Suppressor macrophage treated with lipopolysaccharide for 1 hour (primary cell): ENCODE measurements at regions not wholly inside any gene's neighbourhood (a gene's known extent, or its start where the extent isn't known, plus 50 kb on each side); places are given as distances from the start of the nearest gene placed in this dataset.

ENCODE experiments used
- DNase-seq, 3 donors: peaks; one replicate each; pipeline ENCODE4 v3.0.0-alpha.2; 2020 to 2022

- no peak for DNase-seq
Observed at GRCh38 chr11:23041001-23041503, 180.8 kb upstream of the CCDC179 start.

DNA sequence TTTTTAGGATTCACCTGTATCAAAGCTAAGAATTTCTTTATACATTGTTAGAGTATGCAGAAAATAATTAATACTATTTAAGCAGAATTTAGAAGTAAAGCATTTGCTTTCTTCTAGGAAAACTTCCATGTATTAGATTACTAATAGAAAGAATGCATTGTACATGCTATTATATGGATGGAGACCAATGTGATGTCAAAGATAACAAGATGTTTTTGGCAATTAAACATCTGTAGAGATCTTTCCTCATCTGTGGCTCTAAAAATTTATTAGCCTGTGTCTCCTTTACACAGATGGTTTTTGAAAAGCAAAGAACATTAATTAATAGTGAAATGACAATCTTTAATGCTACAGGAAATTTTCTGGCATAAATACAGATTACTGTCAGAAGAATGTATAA, 198.4 kb upstream of the CCDC179 start:
- no peak for DNase-seq

DNA sequence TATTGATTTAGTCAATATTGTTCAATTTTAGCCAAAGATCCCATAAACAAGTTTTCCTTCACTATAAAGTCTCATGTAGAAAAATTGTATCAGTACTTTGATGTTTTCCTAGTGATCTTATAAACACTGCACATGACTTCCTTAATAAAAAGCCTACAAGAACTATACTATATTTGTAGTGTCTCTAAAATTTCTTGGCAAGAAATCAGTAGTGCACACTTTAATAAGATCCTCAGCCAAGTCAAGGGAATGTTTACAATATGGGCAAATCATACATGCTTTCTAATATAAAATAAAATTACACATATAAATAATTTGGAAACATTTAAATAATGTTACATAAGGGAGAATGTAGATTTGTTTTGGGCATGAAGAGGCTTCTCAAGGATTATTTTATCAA, 203.0 kb upstream of the CCDC179 start:
- no peak for DNase-seq

GRCh38 chr11:23078289-23078971, 218.2 kb upstream of the CCDC179 start:
- DNase-seq: no peak

DNA sequence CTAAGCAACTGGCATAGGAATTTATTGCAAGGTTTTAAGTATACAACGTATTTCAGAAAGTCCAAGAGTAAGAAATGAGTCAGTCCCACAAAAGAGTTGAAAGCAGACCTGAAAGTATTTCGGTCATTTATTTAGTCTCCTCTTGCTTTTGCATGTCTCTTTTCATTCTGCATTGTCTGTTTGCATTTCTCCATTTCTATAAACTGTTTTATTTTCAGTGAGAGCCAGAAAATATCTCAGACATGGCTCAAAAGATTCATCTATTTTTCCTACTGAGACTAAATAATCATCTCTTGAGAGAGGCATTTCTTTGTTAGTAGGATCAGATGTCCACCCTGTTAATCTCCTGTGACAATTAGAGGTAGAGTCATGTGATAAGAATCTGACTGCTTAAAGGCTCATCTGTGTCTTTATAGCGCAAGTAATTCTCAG, 219.1 kb upstream of the CCDC179 start:
- no peak for DNase-seq

- no peak for DNase-seq
Observed at GRCh38 chr11:23087407-23087806, 227.1 kb upstream of the CCDC179 start.

GRCh38 chr11:23090659-23091058, 230.4 kb upstream of the CCDC179 start:
- no peak for DNase-seq

DNA sequence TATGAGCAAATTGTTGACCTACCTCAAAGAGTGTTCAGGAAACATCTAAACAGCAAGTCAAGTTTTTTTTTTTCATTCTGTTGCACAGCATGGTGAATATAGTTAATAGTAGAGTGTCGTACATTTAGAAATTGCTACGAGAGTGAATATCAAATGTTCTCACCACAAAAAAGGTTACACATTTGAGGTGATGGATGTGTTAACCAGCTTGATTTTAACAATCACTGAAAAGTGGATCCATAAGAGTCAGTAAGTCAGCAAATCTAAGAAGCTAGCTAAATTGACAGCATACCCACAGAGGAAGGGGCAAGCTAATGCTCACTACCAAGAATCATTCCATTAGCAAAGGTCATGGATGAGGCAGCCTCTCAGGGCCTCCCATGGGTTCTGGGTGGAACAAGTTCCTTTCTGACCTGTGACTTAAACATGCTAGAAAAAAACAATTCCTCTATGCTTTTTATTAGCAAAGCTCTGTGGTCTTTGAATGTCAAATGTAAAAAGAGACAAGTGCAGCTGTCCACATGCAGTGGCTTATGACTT, 235.4 kb upstream of the CCDC179 start:
- no peak for DNase-seq

DNA sequence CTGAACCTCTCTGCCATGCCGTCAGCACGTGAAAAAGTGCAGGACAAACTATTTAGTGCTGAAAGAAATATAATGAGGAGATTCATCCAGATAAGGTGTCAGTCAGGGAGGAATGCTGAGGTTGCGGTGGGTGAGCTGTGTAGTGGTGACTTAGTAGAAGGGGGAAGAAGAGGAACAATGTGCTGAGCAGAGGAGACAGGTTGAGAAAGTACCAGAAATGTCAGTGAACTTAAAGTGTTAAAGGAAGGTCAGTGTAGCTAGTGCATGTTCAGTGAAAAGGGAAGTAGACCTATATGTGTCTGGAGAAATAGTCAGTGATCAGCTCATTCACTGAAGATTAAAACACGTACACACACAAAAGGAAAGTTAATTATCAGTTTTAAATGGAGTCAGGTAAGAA, 237.6 kb upstream of the CCDC179 start:
- no peak for DNase-seq

- DNase-seq: no peak
Observed at GRCh38 chr11:23099256-23099655, 239.0 kb upstream of the CCDC179 start.

DNA sequence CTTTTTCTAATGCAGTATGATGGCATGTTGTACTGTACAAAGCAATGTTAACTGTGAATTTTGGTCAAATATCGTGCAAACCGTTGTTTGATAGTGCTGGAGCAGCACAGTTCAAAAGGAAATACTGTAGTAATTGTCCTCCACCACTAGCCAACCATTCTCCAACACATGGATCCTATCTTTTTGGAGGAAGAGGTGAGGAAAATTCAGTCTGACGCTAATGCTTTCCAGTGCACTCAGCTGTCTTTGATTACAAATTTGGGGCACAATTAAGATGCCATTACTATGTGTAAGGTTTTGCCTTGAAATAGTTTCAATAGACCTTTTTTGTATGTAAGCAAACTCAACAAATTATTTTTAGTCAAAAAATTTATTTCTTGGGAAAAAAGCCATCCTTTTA, 240.5 kb upstream of the CCDC179 start:
- DNase-seq: no peak

DNA sequence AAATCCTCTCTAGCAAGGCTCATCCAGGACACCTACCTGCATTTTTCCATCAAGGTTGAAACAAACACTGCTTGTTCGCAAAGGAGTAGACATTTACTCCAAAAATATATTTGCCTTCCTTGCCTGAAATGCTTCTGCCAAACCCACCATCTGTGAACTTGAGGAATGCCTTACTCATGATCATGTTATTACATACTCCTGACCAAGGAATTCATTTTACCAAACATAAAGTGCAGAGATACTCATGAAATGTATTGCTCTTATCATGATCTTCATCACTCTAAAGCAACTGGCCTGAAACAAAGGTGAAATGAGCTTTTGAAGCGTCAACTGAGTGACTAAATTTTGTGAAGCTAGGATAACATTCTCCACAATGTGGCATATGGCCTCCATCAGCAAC, 243.1 kb upstream of the CCDC179 start:
- DNase-seq: no peak

- DNase-seq: no peak
Observed at GRCh38 chr11:23111527-23111926, 251.3 kb upstream of the CCDC179 start.

GRCh38 chr11:23112390-23112789, 252.1 kb upstream of the CCDC179 start:
- no peak for DNase-seq

- DNase-seq: peak in 2 of 3 donors; percentile 8 to 11
Observed at GRCh38 chr11:23112987-23113886, 253.0 kb upstream of the CCDC179 start.

DNA sequence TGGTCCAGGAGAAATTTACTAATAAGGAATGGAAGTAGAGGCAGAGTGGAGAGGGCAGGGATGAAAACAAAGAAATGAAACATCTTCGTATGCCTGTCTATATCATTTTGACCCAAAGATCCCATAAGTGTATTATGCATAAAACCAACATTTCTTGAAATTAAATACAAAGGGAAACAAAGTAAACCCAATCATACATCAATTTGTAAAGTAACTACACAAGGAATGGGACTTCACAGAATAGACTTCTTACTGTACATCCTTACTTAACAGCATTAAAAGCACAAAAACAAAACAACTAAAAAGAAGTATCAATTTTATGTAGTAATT, 253.6 kb upstream of the CCDC179 start:
- DNase-seq: no peak

DNA sequence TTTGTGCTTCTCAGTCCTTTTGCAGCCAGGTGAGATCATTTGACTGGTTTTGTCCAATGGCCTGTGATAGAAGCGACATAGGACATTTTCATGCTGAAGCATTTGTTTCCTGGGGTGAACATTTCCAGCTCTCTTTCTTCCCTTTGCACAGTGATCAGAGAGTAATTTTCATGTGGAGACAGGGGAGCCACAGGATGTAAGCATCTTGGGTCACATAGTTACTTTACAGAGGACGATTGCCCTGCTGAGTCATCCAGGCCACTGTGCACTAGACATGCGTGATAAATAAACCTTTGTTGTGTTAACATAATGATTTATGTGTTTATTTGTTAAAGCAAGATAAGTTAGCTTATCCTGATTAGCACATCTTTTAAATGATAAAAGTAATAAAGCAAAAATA, 263.5 kb upstream of the CCDC179 start:
- no peak for DNase-seq

GRCh38 chr11:23124249-23124648, 264.0 kb upstream of the CCDC179 start:
- no peak for DNase-seq

- no peak for DNase-seq
Observed at GRCh38 chr11:23124996-23125395, 264.7 kb upstream of the CCDC179 start.

GRCh38 chr11:23127706-23128105, 267.4 kb upstream of the CCDC179 start:
- no peak for DNase-seq

DNA sequence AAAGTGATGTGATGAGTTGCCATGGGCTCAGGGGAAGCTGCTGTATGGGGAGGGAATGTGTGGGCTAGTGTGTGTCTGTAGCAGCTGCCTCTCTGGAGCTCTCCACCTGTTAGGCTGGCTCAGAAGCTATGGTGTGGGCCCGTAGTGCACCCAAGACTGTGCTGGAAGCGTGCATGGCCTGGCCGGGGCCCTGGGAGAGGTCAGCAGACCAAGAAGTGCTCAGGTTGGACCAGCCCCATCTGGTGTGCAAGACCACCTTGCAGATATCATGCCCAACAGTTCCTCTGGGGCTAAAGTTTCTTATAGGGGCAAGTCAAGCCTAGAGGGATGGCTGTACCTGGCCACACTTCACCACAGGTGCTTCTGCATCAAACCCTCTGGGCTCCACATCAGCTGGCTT, 274.4 kb upstream of the CCDC179 start:
- DNase-seq: no peak

GRCh38 chr11:23138761-23139160, 278.5 kb upstream of the CCDC179 start:
- DNase-seq: no peak

DNA sequence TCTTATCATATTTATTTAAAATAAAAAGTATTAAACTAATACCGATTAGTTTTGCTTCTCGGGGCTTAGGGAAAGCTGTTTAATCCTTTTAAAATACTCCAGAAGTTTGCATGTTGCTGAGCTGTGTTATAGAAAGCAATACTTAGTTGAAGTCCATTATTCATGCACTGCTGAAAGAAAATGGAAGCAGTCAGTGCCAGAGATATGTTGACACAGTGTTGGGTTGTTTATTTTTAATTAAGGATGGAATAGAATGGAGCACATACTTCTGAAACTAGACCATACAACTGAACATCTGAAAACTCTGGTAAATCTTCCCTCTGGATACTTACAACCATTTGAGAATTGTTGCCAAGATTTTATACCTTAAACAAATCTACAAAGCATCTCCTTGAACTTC, 282.7 kb upstream of the CCDC179 start:
- no peak for DNase-seq

- no peak for DNase-seq
Observed at GRCh38 chr11:23151819-23152218, 291.5 kb upstream of the CCDC179 start.
